ENCODE measurements at regions not wholly inside any gene's neighbourhood (a gene's known extent, or its start where the extent isn't known, plus 50 kb on each side); places are given as distances from the start of the nearest gene placed in this dataset.
"Not testable (repeated sequence)": the region's sequence is repeated elsewhere in the genome, so short reads cannot be mapped to it uniquely, and the experiment has no call there.

- H3K9ac ChIP-seq (replicated peaks; ENCODE audit: extremely low read depth, insufficient read depth, low read length); H3K27me3 ChIP-seq (ENCODE audit: control insufficient read depth in 2 of 2, insufficient read depth in 2 of 2, low read length in 2 of 2); H3K79me2 ChIP-seq (ENCODE audit: control insufficient read depth, insufficient read depth, low read length); H2AFZ ChIP-seq (ENCODE audit: low read depth, low read length); H3K9me1 ChIP-seq (replicated peaks; ENCODE audit: control insufficient read depth, extremely low read depth, insufficient read depth, low read length); BruUV-seq (replicated peaks); DNase-seq (ENCODE audit: low read depth, low spot score); dilution Hi-C loops (cut with MboI; ENCODE audit: extremely low pct_ligation_motif_present, low sequenced_read_pairs); H3K36me3 ChIP-seq (ENCODE audit: control insufficient read depth in 2 of 2, extremely low read depth in 1 of 2, insufficient read depth in 2 of 2, low read length in 2 of 2); FAIRE-seq; intact Hi-C loops (cut with micrococcal nuclease); H4K20me1 ChIP-seq (replicated peaks; ENCODE audit: control insufficient read depth, extremely low read depth, insufficient read depth, low read length); H3K4me2 ChIP-seq (ENCODE audit: insufficient read depth, low read length); H3K27ac ChIP-seq (ENCODE audit: insufficient read depth, low read depth, low read length); H3K4me3 ChIP-seq (replicated peaks in 1 of 3; ENCODE audit: insufficient read depth in 1 of 3, low read depth in 1 of 3, low read length in 3 of 3); H3K9me3 ChIP-seq (replicated peaks; ENCODE audit: control insufficient read depth, insufficient read depth, low read length); POLR2A ChIA-PET: not testable (repeated sequence)
- peaks cover 11% of the 10 kb centered on the region for H3K4me1 ChIP-seq (ENCODE audit: control insufficient read depth, extremely low read depth, insufficient read depth, low read length)
- CTCF ChIA-PET, result interaction anchor here (3.3 kb wide), 1 partner anchor 82 kb away, joined by 15 read pairs; no protein-coding TSS in a partner anchor
These were observed 176.1 kb downstream of the BTBD3 start for GRCh38 chr20:12093797-12094190.

- no peak for DNase-seq (ENCODE audit: low read depth, low spot score)
- dilution Hi-C loops (cut with MboI; ENCODE audit: extremely low pct_ligation_motif_present, low sequenced_read_pairs) (no loop called here), intact Hi-C loops (cut with micrococcal nuclease) (no loop called here)
- POLR2A ChIA-PET, result no interaction called here
- Histone ChIP-seq H3K4me3 (replicated peaks in 1 of 3; ENCODE audit: insufficient read depth in 1 of 3, low read depth in 1 of 3, low read length in 3 of 3) (no peak overlapping the region), H3K27ac (ENCODE audit: insufficient read depth, low read depth, low read length) (no peak overlapping the region), H3K36me3 (ENCODE audit: control insufficient read depth in 2 of 2, extremely low read depth in 1 of 2, insufficient read depth in 2 of 2, low read length in 2 of 2) (no peaks in the 10 kb centered on the region), H3K9ac (replicated peaks; ENCODE audit: extremely low read depth, insufficient read depth, low read length) (no peak overlapping the region), H3K4me2 (ENCODE audit: insufficient read depth, low read length) (no peak overlapping the region), H2AFZ (ENCODE audit: low read depth, low read length) (no peak overlapping the region), H3K9me1 (replicated peaks; ENCODE audit: control insufficient read depth, extremely low read depth, insufficient read depth, low read length) (no peaks in the 10 kb centered on the region), H3K9me3 (replicated peaks; ENCODE audit: control insufficient read depth, insufficient read depth, low read length) (no peaks in the 10 kb centered on the region), H3K79me2 (ENCODE audit: control insufficient read depth, insufficient read depth, low read length) (no peaks in the 10 kb centered on the region), H3K4me1 (ENCODE audit: control insufficient read depth, extremely low read depth, insufficient read depth, low read length) (peaks cover 11% of the 10 kb centered on the region), H3K27me3 (ENCODE audit: control insufficient read depth in 2 of 2, insufficient read depth in 2 of 2, low read length in 2 of 2) (no peaks in the 10 kb centered on the region), H4K20me1 (replicated peaks; ENCODE audit: control insufficient read depth, extremely low read depth, insufficient read depth, low read length) (no peaks in the 10 kb centered on the region)
- no TSS peak for BruUV-seq (replicated peaks)
- CTCF ChIA-PET, result interaction anchor here (0.7 to 3.3 kb wide), 2 partner anchors 26 to 83 kb away, joined by 3 to 15 read pairs; no protein-coding TSS in a partner anchor
- FAIRE-seq, result no peak
- no peak for TF ChIP-seq POLR2AphosphoS5 (IDR thresholded peaks at IDR 0.05; ENCODE audit: insufficient read depth, low read depth, low read length)
- TF ChIP-seq FOS (IDR thresholded peaks at IDR 0.05; ENCODE audit: borderline replicate concordance, insufficient read depth, low read length), result no peak
- no peak for TF ChIP-seq POLR2A (IDR thresholded peaks at IDR 0.05; ENCODE audit: low read depth, low read length)
- no peak for TF ChIP-seq MYC (IDR thresholded peaks at IDR 0.05; ENCODE audit: low read depth, low read length)
- TF ChIP-seq MAX (IDR thresholded peaks at IDR 0.05; ENCODE audit: insufficient read depth, insufficient read length), result no peak
- no peak for TF ChIP-seq CTCF (IDR thresholded peaks at IDR 0.05; ENCODE audit: extremely low read depth in 1 of 2, insufficient read depth in 1 of 2, low read depth in 1 of 2, low read length in 2 of 2)
- TF ChIP-seq GATA2 (IDR thresholded peaks at IDR 0.05; ENCODE audit: insufficient read depth, insufficient read length, low read depth, low read length), result no peak
- no peak for TF ChIP-seq JUN (IDR thresholded peaks at IDR 0.05; ENCODE audit: borderline replicate concordance, insufficient read depth, insufficient read length, low read depth)
- TF ChIP-seq EZH2 (IDR thresholded peaks at IDR 0.05; ENCODE audit: borderline replicate concordance, low read depth, low read length, severe bottlenecking), result no peak
These were observed 177.7 kb downstream of the BTBD3 start for GRCh38 chr20:12095180-12095920.
